T-cell (primary cell): ENCODE measurements at regions not wholly inside any gene's neighbourhood (a gene's known extent, or its start where the extent isn't known, plus 50 kb on each side); places are given as distances from the start of the nearest gene placed in this dataset.
A peak's percentile ranks its signal among the peaks of the same experiment; 100 is the strongest.

Source experiments
- ATAC-seq, 4 experiments: fragments of 200-7000 bp in 3 of 4; fragments of 150-1000 bp in 1 of 4; cut with Tn5 transposase; replicated peaks in 1 of 4; 1 replicate in 3 of 4; 2 replicates in 1 of 4; pipeline ENCODE4 v1.10.0; 2021; ENCODE audit warnings: moderate library complexity in 3 of 4, mild to moderate bottlenecking in 2 of 4, moderate number of reproducible peaks in 1 of 4
- CTCF ChIA-PET, 2 donors: fragments of 300-600 bp; sonication (Branson Sonifier 250); formaldehyde crosslinking; loops; one replicate each; lab custom pipeline; 2022; ENCODE audit warnings: antibody characterized with exemption in 2 of 2; lab: Charles Lee
- POLR2A ChIA-PET, 2 donors: fragments of 300-600 bp; sonication (Branson Sonifier 250); formaldehyde crosslinking; loops; one replicate each; lab custom pipeline; 2022; ENCODE audit warnings: antibody characterized with exemption in 2 of 2; lab: Charles Lee
- DNase-seq, 35 experiments: peaks; one replicate each; pipeline versions ENCODE4 v3.0.0 to v3.0.0-alpha.2; 2013 to 2023
- H3K27ac ChIP-seq: one replicate; pipeline ENCODE4 v1.5.1; 2013; ENCODE audit warnings: low read length
- H3K27me3 ChIP-seq, 2 experiments: replicated peaks in 1 of 2; 1 replicate in 1 of 2; 2 replicates in 1 of 2; pipeline versions ENCODE4 v1.6.1 to v1.7.0; 2013; ENCODE audit warnings: low read length in 1 of 2, mixed read lengths in 1 of 2; ENCODE audit not compliant: control insufficient read depth in 2 of 2, insufficient read depth in 2 of 2; ENCODE audit errors: extremely low read depth in 1 of 2
- H3K36me3 ChIP-seq, 2 donors: 1 replicate in 1 of 2; 2 replicates in 1 of 2; pipeline versions ENCODE4 v1.6.1 to v1.7.0; 2013; ENCODE audit warnings: low read length in 1 of 2; ENCODE audit not compliant: control insufficient read depth in 2 of 2, insufficient read depth in 1 of 2; ENCODE audit errors: extremely low read depth in 1 of 2
- H3K4me1 ChIP-seq, 2 experiments: 1 replicate in 1 of 2; 2 replicates in 1 of 2; pipeline versions ENCODE4 v1.6.1 to v1.7.0; 2013; ENCODE audit warnings: low read length in 2 of 2, mixed read lengths in 1 of 2; ENCODE audit not compliant: insufficient read depth in 2 of 2, control insufficient read depth in 1 of 2; ENCODE audit errors: extremely low read depth in 1 of 2
- H3K4me3 ChIP-seq, 2 donors: 1 replicate in 1 of 2; 2 replicates in 1 of 2; pipeline versions ENCODE4 v1.5.1 to v1.7.0; 2013; ENCODE audit warnings: mild to moderate bottlenecking in 2 of 2, low read length in 1 of 2, moderate library complexity in 1 of 2; ENCODE audit not compliant: control insufficient read depth in 1 of 2; ENCODE audit errors: extremely low read depth in 1 of 2
- H3K9me3 ChIP-seq: 2 replicates; pipeline ENCODE4 v1.7.0; 2013
- H3K27ac Mint-ChIP-seq, 2 donors: one replicate each; pipeline ENCODE4 v1.8.0; 2020 to 2021; ENCODE audit warnings: mild to moderate bottlenecking in 2 of 2, mixed read lengths in 2 of 2
- H3K27me3 Mint-ChIP-seq, 2 donors: one replicate each; pipeline ENCODE4 v1.8.0; 2021 to 2022; ENCODE audit warnings: mixed read lengths in 2 of 2
- H3K36me3 Mint-ChIP-seq: one replicate; pipeline ENCODE4 v1.8.0; 2021; ENCODE audit warnings: mixed read lengths
- H3K4me1 Mint-ChIP-seq, 3 donors: one replicate each; pipeline ENCODE4 v1.8.0; 2020 to 2022; ENCODE audit warnings: mixed read lengths in 3 of 3, mild to moderate bottlenecking in 1 of 3
- H3K4me3 Mint-ChIP-seq, 3 donors: one replicate each; pipeline ENCODE4 v1.8.0; 2020 to 2022; ENCODE audit warnings: mild to moderate bottlenecking in 3 of 3, mixed read lengths in 3 of 3, moderate library complexity in 3 of 3
- H3K9me3 Mint-ChIP-seq, 3 donors: one replicate each; pipeline ENCODE4 v1.8.0; 2020 to 2022; ENCODE audit warnings: mixed read lengths in 3 of 3
- WGBS: methylation state at CpG from one replicate; pipeline ENCODE4 v1.1.5; 2013; ENCODE audit warnings: missing lambda C conversion rate; ENCODE audit not compliant: insufficient coverage; 5-methylcytosine and 5-hydroxymethylcytosine counted together

- no peak for ATAC-seq
- no peak overlapping the region for H3K4me3 ChIP-seq
- Mint-ChIP-seq H3K4me1 (peaks cover 8 to 28% (median 14%) of the 10 kb centered on the region in 3 donors), H3K36me3 (peaks cover 31% of the 10 kb centered on the region), H3K27me3 (no peaks in the 10 kb centered on the region), H3K4me3 (no peak overlapping the region), H3K9me3 (no peaks in the 10 kb centered on the region), H3K27ac (no peak overlapping the region)
- H3K27ac ChIP-seq, result no peak overlapping the region
- POLR2A ChIA-PET, result interaction anchor here (0.6 to 1.2 kb wide), 2 partner anchors 35 to 767 kb away, joined by 3 to 9 read pairs; no protein-coding TSS in a partner anchor
- peaks cover 0 to 3% of the 10 kb centered on the region in 2 experiments for H3K4me1 ChIP-seq
- H3K27me3 ChIP-seq, result no peaks in the 10 kb centered on the region
- H3K36me3 ChIP-seq, result peaks cover 0 to 16% of the 10 kb centered on the region in 2 donors
- H3K9me3 ChIP-seq, result no peaks in the 10 kb centered on the region
- 50% methylated on average over 1 of the region's 1 CpG for WGBS
- DNase-seq, result no peak
- CTCF ChIA-PET, result interaction anchor here (0.6 to 1.0 kb wide), 7 partner anchors 13 to 570 kb away, joined by 3 to 4 read pairs (median 3); no protein-coding TSS in a partner anchor
These were observed 59.6 kb upstream of the PRDX6 start for GRCh38 chr1:173417563-173417962.

GRCh38 chr1:173418107-173418985 lies 58.8 kb upstream of the PRDX6 start:
- CTCF ChIA-PET, result interaction anchor here (0.6 to 1.0 kb wide), 9 partner anchors 12 to 1381 kb away, joined by 3 to 5 read pairs (median 3); no protein-coding TSS in a partner anchor
- H3K27me3 Mint-ChIP-seq, result no peaks in the 10 kb centered on the region
- no peaks in the 10 kb centered on the region for H3K9me3 Mint-ChIP-seq
- 59% methylated on average over 7 of the region's 11 CpGs for WGBS
- peaks cover 8 to 23% (median 12%) of the 10 kb centered on the region in 3 donors for H3K4me1 Mint-ChIP-seq
- no peak overlapping the region for H3K27ac ChIP-seq
- DNase-seq, result no peak
- H3K4me1 ChIP-seq, result peaks cover 0 to 3% of the 10 kb centered on the region in 2 experiments
- no peak for ATAC-seq
- no peak overlapping the region for H3K4me3 ChIP-seq
- H3K27me3 ChIP-seq, result no peaks in the 10 kb centered on the region
- H3K9me3 ChIP-seq, result no peaks in the 10 kb centered on the region
- H3K4me3 Mint-ChIP-seq, result no peak overlapping the region
- H3K27ac Mint-ChIP-seq, result no peak overlapping the region
- H3K36me3 Mint-ChIP-seq, result peaks cover 28% of the 10 kb centered on the region
- POLR2A ChIA-PET, result interaction anchor here (0.6 to 1.2 kb wide), 5 partner anchors 34 to 768 kb away, joined by 3 to 9 read pairs (median 4); no protein-coding TSS in a partner anchor
- H3K36me3 ChIP-seq, result peaks cover 0 to 17% of the 10 kb centered on the region in 2 donors

GRCh38 chr1:173420330-173420806 lies 56.8 kb upstream of the PRDX6 start:
- H3K4me1 ChIP-seq, result peaks cover 0 to 3% of the 10 kb centered on the region in 2 experiments
- peaks cover 0 to 18% of the 10 kb centered on the region in 2 donors for H3K36me3 ChIP-seq
- peak; percentile 70 to 84 (median 80) for ATAC-seq
- peak in 33 of 35 experiments; percentile 14 to 85 (median 45) for DNase-seq
- no peaks in the 10 kb centered on the region for H3K27me3 ChIP-seq
- H3K27ac Mint-ChIP-seq, result no peak overlapping the region
- H3K4me1 Mint-ChIP-seq, result peaks cover 8 to 12% (median 9%) of the 10 kb centered on the region in 3 donors
- H3K4me3 Mint-ChIP-seq, result peak overlapping the region in 1 of 3 donors; percentile 22
- H3K27me3 Mint-ChIP-seq, result no peaks in the 10 kb centered on the region
- ChIA-PET POLR2A (interaction anchor here (0.6 kb wide), 2 partner anchors 300 to 591 kb away, joined by 3 to 4 read pairs; no protein-coding TSS in a partner anchor), CTCF (interaction anchor here (0.6 to 1.5 kb wide), 12 partner anchors 9 to 1247 kb away, joined by 3 to 9 read pairs (median 4); no protein-coding TSS in a partner anchor)
- 13% methylated on average over 4 of the region's 7 CpGs for WGBS
- peaks cover 22% of the 10 kb centered on the region for H3K36me3 Mint-ChIP-seq
- no peaks in the 10 kb centered on the region for H3K9me3 Mint-ChIP-seq
- no peak overlapping the region for H3K27ac ChIP-seq
- no peak overlapping the region for H3K4me3 ChIP-seq
- H3K9me3 ChIP-seq, result no peaks in the 10 kb centered on the region

- H3K36me3 Mint-ChIP-seq, result peaks cover 14% of the 10 kb centered on the region
- Histone ChIP-seq H3K36me3 (peaks cover 0 to 14% of the 10 kb centered on the region in 2 donors), H3K9me3 (no peaks in the 10 kb centered on the region), H3K27me3 (no peaks in the 10 kb centered on the region), H3K4me3 (no peak overlapping the region), H3K4me1 (peaks cover 0 to 3% of the 10 kb centered on the region in 2 experiments), H3K27ac (no peak overlapping the region)
- WGBS, result 100% methylated on average over 2 of the region's 4 CpGs
- H3K27me3 Mint-ChIP-seq, result no peaks in the 10 kb centered on the region
- CTCF ChIA-PET, result interaction anchor here in 1 of 2 donors (0.8 to 0.9 kb wide), 2 partner anchors 9 to 298 kb away, joined by 3 read pairs; no protein-coding TSS in a partner anchor
- no peak overlapping the region for H3K27ac Mint-ChIP-seq
- no peaks in the 10 kb centered on the region for H3K9me3 Mint-ChIP-seq
- ATAC-seq, result no peak
- DNase-seq, result no peak
- POLR2A ChIA-PET, result interaction anchor here (0.6 to 0.7 kb wide), 3 partner anchors 334 to 704 kb away, joined by 3 to 4 read pairs (median 3); no protein-coding TSS in a partner anchor
- H3K4me1 Mint-ChIP-seq, result peaks cover 8 to 9% (median 9%) of the 10 kb centered on the region in 3 donors
- no peak overlapping the region for H3K4me3 Mint-ChIP-seq
These were observed 55.8 kb upstream of the PRDX6 start for GRCh38 chr1:173421286-173421685.

- Histone ChIP-seq H3K36me3 (peaks cover 0 to 14% of the 10 kb centered on the region in 2 donors), H3K4me3 (no peak overlapping the region), H3K9me3 (no peaks in the 10 kb centered on the region), H3K27me3 (no peaks in the 10 kb centered on the region), H3K27ac (no peak overlapping the region), H3K4me1 (peaks cover 0 to 3% of the 10 kb centered on the region in 2 experiments)
- DNase-seq (no peak), ATAC-seq (no peak)
- Mint-ChIP-seq H3K4me1 (peaks cover 8 to 9% (median 9%) of the 10 kb centered on the region in 3 donors), H3K36me3 (peaks cover 14% of the 10 kb centered on the region), H3K4me3 (no peak overlapping the region), H3K27me3 (no peaks in the 10 kb centered on the region), H3K27ac (no peak overlapping the region), H3K9me3 (no peaks in the 10 kb centered on the region)
- ChIA-PET CTCF (interaction anchor here in 1 of 2 donors (0.8 to 0.9 kb wide), 2 partner anchors 8 to 299 kb away, joined by 3 read pairs; no protein-coding TSS in a partner anchor), POLR2A (interaction anchor here (0.6 to 0.7 kb wide), 2 partner anchors 333 to 442 kb away, joined by 3 to 4 read pairs; no protein-coding TSS in a partner anchor)
- WGBS, result 100% methylated on average over 1 of the region's 4 CpGs
These were observed 55.3 kb upstream of the PRDX6 start for GRCh38 chr1:173421789-173422188.
